Dermis microvascular lymphatic vessel endothelial cell (primary cell): ENCODE measurements at regions not wholly inside any gene's neighbourhood (a gene's known extent, or its start where the extent isn't known, plus 50 kb on each side); places are given as distances from the start of the nearest gene placed in this dataset.

Experiments used
- DNase-seq, 2 donors: peaks; one replicate each; pipeline versions ENCODE4 v3.0.0 to v3.0.0-alpha.2; 2010; ENCODE audit warnings: low read depth in 2 of 2

DNA sequence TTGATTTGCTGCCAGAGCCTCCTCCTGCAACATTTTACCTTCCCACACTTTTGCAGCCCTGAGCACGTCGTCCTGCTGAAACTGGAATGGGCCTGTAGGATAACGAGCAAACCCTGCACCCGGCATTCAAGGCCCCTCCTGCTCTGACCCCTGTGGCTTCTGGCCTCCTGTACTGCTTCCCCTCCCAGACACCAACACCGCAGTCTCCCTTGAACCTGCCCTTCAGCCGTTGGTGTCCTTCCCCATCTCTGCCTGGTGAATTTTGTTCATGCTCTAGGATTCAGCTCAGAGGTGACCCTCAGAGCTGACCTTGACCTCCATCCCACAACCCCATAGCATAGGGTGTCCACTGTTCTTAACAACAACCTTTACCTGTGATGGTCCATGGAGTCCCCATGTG lies 535.1 kb downstream of the MATN1 start:
- no peak for DNase-seq

DNA sequence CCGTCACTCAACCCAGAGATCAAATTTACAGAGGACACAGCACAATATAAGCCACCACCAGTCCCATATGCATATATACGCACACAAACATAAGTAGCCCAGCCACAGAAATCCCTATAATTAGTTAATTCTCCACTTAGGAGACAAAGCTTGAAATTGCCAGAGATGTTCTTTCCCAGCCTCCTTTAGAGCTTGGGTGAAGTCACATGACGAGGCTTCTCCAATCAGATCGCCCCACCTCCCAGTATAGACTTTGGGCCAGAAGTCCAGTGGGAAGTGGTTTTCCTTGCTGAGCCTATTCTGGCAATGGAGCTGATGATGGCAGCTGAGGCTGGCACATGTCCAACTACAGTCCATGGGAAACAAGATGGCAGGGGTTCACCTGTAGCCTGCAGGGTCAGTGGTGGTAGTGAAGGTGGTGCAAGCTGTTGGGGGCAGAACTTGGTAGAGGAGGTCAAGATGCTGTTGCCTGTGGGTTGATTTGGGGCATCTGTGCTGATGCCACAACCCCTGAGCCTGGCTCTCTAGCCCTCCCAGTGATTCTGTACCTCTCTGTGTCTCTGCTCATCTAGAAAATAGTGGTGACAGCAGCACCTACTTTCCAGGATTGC lies 535.9 kb downstream of the MATN1 start:
- DNase-seq = no peak

DNA sequence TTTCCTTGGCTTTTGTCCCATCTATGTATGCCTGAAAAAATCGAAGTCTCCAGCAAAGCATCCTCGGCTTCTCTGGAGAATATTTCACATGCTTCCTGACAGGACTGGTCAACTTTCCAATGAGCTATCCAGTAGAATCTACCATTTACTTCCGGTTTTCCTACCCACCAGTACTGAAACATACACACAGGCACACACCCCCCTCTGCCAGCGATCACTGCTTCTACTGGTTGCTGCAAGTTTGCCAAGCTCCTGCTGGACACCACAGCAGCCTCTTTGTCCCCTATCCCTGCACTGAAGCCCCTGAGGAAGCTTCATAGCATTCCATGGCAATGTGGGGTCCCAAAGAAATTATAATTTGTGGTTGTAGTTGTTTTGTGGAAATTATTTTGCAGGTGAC lies 536.8 kb downstream of the MATN1 start:
- no peak for DNase-seq

DNA sequence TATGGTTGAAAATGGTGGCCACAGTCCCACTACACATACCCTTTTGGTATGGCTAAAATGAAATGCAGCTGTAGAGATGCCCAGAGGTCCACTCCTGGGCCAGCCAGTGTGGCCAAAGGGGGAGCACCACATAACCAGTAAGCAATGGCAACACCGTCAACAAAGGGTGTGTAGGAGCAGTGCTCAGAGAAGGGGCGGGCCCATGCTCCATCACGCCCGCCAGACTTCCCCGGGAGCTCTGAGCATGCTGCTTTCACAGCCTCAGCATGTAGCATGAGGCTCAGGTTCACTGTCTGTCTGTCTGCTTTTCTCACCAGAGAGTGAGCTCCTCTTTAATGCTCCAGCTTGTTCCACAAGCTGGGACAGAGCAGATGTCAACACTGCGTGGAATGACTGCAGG lies 537.6 kb downstream of the MATN1 start:
- no peak for DNase-seq

DNA sequence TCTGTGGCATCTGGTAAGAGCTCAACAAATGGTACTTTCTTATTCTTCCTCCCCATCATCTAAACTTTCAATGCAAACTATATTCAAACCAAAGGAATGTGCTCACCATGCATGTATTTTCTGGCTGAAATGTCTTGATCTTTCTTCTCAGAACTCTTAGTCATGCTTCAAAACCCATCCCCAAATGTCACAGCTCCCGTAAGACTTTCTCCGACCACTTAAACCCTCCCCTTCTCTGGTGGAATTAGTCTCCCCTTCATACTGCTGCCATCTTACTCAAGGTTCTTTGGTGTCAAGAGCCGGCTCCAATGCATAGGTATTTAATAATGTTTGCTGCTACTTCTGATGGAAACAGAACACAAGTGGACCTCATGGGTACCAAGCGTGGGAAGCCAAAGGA lies 538.1 kb downstream of the MATN1 start:
- no peak for DNase-seq

DNA sequence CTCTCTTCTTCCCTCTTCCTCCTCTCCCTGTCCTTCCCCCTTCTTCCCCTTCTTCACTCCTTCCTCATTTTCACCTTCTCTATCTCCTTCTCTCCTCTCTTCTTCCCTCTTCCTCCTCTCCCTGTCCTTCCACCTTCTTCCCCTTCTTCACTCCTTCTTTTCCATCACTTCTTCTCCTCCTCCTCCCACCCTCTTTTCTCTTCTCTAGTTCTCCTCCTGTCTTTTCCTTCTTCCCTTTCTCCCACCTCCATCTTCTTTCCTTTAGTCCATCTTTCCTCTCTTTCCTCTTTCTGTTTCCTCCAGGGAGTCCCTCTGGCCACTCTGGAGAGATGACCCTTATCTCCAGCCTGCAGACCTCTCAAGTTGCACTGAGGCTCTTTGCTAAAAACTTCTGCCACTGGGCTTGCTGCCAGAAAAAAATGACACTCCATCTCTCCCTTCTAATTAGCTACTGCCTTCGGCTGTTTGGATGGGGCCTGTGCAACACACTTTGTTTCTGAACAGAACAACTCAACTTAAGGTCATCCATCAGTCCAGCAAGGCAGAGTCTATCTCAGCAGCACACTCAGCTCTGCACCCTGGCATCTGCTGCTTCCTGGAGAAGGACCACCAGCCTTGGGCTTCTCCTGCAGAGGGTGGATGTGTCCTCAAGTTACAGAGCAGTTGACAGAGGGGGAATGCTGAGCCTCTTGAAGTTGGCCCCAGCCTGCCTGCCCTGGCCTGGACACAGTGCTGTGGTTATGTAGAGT lies 538.8 kb downstream of the MATN1 start:
- no peak for DNase-seq

DNA sequence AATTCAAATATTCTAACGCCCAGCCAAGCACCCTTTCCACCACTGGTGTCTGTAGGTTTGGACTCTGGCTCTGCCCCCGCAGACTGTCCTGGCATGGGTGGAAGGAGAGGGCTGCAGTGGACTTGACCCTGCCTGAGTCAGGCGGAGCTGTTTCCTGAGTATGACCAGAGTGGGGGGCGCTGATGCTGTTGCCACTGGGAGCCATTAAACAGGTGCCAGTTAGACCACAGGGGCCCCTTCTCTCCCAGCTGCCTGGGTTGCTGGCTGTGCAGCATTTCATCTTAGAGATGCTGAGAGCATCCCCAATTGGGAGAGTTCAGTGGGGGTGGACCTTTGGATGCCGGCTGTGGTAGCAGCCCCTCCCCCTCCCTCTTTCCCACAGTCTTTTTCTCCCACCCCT lies 539.5 kb downstream of the MATN1 start:
- DNase-seq = no peak

DNA sequence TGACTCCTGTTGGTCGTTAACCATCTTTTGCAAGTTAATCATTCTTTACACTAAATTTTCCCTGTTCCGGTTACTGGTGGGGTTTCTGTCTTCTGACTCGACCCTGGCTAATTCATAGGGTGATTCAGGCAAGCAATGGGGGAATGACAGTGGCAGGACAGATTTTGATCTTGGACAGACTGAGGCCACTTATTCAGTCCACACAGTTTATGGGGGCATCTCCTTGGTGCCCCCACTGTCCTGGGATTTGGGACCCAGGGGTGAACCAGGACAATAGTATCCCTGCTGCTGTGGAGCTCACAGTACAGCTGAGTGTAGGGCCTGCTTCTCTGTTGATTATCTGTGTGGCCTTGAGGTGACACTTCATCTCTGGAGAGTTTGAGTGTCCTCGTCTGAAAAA lies 540.4 kb downstream of the MATN1 start:
- no peak for DNase-seq

DNA sequence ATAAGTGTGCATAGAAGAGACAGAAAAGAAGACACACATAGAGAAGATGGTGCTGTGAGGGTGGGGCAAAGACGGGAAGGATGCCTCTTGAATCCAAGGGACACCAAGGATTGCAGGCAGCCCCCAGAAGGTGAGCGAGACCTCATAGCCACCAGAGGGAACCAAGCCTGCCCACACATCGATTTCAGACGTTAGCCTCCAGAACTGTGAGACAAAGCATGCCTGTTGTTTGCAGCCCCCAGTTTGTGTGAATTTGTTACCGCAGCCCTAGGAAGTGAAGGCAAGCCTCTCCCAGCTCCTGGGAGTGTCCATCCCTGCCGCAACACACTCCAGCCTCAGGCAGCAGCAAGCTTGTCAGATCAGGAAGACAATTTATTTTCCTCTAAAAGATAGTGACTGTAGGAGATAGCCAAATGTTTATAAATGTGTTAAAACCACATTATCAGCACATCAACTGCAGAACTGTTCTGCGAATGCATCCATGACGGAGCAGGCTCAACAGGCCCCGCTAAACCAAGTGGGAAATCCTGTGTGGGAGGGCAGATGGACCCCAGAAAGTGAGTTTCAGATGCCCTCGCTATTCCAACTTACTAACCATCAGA lies 543.3 kb downstream of the MATN1 start:
- DNase-seq = no peak

DNA sequence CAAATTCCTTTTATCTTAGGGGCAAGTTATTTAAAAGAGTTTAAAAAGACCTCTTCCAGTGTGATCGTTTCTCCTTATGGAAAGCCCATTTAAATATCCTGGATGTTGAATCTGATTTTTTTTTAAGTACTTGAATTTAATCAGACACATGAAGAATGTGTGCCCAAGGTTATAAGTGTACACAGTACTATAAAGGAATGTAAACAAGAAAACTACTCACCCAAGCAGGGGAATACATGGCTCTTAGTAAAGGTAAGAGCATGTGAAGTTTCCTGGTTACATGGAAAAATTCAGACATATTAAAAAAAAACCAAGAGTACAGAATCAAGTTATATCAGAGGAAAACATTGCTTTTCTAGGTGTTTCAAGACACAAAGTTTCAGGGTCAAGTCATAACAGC lies 546.9 kb downstream of the MATN1 start:
- DNase-seq = no peak

DNA sequence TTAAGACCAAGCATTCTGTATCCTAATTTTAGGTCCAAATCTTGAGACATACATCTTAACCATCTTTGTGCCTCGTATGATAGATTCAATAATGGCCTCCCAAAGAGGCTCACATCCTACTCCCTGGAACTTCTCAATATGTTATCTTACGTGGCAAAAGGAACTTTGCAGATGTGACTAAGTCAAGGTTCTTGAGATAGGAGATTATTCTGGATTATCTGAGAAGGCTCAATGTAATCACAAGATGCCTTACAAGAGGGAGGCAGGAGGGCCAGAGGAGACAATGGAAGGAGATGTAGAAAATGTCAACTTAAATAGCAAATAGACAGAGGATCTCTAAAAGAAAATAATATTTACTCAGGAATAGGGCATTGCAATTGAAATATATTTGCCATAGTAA lies 548.9 kb downstream of the MATN1 start:
- no peak for DNase-seq

DNA sequence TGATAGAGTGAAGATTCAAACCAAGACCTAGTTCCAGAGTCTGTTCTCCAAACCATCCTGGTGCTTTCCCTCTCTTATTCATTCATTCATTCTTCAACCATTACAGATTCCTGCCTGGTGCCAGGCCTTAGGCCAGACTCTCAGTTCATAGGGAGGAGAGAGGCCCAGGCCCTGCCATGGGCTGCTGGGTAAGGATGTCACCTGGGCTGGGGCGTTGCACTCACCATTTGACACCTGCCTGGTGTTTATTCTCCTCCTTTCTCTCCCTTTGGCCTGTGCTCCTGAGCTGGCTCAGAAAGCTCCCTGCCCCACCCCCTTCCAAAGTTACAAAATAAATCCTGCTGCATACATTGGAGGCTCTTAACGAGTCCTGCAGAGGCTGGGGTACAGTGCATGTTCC lies 549.8 kb downstream of the MATN1 start:
- no peak for DNase-seq

DNA sequence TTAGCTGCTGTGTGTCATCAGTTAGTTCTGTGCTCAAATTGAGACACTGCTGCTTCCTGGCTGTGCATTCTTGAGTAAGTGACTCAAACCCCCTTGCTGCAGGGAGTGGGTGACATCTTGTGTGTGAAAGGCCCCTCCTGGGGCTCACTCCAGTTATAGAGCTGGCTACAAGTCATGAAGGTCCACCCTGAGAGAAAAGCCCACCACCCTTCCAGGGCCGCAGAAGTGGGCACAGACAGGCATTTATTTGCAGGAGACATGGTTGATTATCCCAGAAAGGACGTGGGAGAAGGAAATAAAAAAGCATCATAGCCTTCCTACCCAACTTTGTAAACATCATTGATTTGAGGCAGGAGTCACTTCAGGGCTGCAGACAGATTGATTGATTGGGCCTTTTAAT lies 550.6 kb downstream of the MATN1 start:
- DNase-seq = no peak

DNA sequence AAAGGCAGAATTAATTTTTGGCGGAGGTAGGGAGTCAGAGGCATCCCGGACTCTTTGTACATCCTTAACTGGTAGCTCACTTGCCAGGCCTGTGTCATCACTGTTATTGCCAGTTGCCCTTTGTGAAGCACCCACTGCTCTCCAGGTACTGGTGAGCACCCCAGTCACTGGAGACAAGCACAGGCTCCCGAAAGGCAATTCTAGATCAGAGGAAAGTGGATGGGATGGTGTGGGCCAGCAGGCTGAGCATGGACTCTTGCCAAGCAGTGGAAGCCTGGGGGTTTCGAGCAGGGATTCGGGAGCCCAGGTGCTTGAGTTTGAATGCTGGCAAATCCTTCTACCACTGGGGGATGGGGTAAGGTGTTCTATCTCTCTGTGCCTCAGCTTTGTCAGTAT lies 551.1 kb downstream of the MATN1 start:
- DNase-seq = no peak

DNA sequence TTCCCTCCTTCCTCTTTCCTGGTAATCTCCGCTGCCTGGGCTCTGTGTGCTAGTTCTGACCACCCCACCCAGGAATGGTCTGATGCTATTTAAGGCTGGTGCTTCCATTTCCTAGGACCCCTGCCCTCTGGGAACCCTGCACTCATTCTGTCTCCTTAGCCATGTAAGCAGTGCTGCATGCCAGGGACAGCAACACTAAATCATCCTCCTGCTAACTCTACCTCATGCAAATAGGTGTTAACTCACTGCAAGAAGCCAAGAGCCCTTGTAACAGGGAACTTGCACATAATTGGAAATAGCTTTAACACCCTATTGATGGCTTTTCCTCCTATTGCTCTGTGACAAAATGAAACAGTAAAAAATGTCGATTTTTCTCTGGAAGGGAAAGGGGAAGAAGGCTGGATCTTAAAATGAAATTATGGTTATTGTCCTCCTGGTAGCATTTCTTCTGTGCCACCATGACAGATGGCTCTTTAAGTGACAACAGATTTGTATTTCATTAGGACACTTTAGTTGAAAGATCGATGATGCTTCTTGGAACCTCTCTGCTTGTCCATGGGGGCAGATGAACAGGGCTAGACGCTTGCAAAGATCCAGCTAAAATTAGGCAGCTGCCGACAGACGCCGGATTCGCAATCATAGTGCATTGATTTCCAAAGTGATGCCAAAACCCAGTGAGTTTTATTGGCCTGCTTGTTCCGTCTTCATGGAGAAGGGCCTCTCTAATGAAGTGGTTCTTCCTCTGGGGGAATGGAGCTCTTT lies 551.7 kb downstream of the MATN1 start:
- no peak for DNase-seq

DNA sequence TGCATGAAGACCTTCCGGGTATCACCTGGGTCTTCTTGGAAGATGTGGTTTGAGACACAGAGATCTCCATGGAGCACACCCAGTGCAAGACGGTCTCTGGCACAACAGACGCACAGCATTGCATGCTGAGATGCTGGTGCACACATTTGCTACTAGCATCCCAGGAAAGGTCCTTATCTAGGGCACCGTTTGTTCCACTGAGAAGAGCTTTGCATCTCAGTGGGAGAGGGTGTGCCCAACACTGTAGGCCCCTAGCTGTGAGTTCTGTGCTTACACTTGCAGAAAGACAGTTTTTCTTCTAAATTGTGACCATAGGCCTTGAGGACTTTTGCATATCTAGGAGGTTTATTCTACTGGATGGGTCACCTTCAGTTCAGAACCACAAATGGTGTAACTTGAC lies 554.1 kb downstream of the MATN1 start:
- DNase-seq = no peak

DNA sequence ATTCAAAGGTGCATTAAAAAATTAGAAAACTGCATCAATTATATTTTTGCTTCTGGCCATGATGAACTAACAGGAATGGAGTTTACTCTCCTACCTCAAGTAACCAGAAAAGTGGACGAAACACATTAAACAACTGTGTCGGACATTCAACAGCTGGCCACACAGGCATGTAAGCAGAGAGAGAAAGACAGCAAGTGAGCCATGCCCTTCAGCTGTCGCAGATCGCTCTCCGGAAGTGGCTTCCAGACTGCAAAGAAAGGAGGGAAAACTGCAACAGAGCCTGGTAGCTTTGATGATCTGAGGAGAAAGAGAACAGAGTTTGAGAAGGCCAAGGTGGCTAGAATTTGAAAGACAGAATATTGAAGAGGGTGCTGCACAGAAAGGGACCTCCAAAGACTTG lies 557.2 kb downstream of the MATN1 start:
- no peak for DNase-seq

DNA sequence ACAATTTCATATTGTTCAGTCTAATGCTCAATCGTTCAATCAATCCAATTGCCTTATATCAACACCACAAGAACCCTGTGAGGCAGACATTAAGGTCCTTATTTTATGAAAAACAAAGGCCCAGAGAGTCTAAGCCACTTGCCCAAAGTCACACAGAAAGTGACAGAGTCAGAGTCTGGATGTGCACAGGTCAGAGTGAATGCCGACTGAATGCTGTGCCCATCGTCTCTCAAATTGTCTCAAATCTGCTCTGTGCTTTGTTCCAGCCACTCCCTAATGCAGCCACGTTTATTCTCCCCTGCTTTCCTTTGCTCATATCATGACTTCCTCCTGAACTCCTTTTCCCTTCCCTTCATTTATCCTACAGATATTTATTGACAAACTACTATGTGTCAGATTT lies 558.3 kb downstream of the MATN1 start:
- DNase-seq = no peak

DNA sequence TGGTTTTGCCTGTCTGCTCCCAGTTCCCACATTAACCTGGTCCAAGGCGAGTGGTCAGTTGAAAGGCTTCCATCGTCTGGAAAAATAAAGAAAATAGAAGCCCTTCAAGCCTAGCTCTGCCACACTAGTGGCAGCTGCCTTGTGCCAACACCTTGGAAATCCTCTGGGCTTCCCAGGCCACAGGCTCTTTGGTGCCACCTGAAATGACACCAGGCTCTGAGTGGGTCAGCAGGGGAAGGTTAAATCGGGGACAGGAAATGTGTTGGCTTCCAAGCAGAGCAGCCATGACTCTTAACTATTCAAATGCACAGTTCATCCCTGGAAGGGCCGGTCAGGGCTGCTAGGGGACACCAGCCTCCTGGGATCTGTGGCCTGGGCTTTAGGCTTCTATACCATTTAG lies 558.7 kb downstream of the MATN1 start:
- no peak for DNase-seq

DNA sequence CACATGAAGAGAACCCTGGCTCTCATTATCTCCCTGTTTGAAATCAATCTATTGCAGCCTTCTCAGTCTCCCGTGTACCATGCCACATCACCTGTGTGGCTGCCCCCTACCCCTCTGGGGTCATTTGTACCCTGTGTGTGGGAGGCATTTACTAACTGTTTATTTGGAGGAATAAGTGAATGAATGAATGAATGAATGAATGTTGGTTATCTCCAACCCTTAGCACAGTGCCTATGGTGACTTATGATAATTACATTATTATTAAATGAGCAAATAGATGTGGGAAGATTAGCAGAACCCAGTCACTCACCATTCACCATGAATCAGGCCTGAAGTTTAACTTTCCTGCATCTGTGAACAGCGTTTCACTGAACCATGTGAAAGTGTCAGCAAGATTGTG lies 560.8 kb downstream of the MATN1 start:
- DNase-seq = no peak

DNA sequence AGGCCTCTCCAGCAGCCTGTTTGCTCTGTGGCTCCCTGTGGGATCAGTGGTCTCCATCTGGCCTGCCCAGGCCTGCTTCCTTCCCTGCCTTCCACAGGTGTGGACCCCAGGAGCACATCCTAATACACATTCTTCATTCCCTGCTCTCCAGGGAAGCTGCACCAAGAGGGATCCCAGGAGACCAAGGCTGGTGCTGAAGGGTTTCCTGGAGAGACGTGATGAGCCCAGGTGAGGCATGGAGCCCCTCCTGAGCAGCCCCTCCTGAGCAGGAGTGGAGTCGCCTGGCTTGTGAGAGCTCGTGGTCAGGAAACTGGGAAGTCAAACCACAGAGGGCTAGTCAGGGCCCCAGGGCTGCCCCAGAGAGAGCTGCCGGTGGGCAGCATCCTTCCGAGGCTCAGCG lies 561.4 kb downstream of the MATN1 start:
- no peak for DNase-seq

DNA sequence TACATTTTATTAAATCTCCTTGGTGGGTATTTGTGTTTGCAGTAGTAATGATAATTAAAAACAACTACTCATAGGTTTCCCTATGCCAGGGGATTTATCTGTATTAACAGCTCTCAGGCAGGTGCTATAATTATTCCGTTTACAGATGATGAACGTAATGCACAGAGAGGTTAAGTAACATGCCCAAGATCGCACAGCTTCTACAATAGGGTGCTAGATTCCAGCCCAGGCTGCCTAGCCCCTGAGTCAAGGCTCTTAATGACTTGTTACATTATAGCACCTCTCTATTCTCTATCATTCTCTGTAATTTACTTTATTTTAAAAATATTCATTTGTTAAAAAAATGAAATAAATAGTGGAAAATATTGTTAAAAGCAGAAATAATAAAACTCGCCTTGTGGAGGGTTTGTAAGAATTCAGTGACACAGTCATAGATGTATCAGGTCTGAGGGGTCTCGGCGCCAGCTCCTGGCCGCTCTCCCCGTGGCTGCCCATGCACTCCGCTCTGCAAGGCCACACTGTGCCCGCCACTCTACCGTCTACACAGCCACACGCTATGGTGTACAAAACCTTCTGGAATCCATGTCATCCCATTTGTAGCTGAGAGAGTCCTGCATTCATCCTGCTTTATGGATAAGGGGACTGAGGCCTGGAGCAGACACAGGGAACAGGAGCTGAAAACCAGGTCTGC lies 562.2 kb downstream of the MATN1 start:
- DNase-seq = no peak
